DMS153 treated with DMSO at 0.1 percent for 48 hours (cell line): ENCODE measurements at regions not wholly inside any gene's neighbourhood (a gene's known extent, or its start where the extent isn't known, plus 50 kb on each side); places are given as distances from the start of the nearest gene placed in this dataset.

Experiments
- DNase-seq: peaks from one replicate; lab custom pipeline; 2025; ENCODE audit not compliant: unreplicated experiment; lab: John Stamatoyannopoulos, UW

GRCh38 chr4:124483048-124483906 is 229.3 kb downstream of the ANKRD50 start:
- peak; percentile 22 for DNase-seq

DNA sequence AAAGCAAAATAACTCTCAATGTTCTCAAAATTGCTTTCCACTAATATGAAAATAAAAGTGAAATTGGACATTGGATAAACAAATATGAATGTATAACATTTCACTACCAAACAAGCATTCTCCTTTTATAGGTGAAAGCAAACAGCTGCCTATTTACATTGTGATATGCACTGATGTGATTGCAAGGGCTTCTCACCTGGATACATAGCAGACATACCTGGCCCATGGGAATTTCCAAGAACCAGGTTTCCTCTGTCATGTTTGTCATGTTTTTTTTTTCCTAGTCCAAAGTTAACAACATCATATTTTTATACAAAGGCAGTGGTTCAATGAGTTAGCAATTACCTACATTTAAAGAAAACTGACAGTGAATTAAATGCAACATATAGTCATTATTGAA is 228.5 kb downstream of the ANKRD50 start:
- DNase-seq = no peak

GRCh38 chr4:124484940-124485339 is 227.6 kb downstream of the ANKRD50 start:
- no peak for DNase-seq

- DNase-seq = no peak
Measured at GRCh38 chr4:124486423-124486822, 226.1 kb downstream of the ANKRD50 start.

DNA sequence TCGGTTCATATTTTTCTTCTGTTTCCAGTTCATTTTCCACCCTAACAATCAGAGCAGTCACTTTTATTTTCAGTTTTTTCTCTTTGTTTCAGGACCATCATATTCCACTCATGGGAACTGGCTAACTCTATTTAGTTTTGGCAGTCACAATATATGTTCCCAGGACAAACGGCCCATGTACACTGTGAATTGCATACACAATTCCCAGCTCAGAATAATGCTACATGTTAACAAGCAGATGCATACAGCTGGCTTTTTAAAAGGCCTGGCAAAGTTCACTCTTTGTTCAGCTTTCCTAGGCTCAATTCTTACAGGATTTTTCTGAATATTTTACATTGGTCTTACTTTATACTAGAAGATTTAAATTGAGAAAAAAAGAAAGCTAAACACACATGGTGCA is 224.9 kb downstream of the ANKRD50 start:
- DNase-seq = no peak

GRCh38 chr4:124491361-124492145 is 221.0 kb downstream of the ANKRD50 start:
- no peak for DNase-seq

DNA sequence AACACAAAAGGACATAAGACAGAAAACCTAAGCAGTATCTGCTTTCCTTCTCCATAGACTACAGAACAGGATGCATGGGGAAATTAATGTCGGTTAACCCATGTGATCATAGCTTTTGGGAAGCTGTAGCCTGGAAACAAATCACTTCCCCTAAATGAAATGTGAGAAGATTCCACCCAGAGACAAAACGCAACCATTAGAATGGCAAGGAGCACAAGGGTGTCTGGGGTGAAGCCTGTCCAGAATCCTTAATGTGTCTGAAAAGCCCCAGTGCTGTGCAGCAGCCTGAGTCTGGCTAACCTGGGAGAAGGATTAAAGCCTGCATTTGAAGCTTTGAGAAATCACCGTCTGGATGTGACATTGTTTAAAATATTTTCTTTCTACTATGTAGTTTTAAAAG is 213.3 kb downstream of the ANKRD50 start:
- DNase-seq = peak; percentile 11

- DNase-seq = no peak
Measured at GRCh38 chr4:124501576-124501975, 211.0 kb downstream of the ANKRD50 start.

DNA sequence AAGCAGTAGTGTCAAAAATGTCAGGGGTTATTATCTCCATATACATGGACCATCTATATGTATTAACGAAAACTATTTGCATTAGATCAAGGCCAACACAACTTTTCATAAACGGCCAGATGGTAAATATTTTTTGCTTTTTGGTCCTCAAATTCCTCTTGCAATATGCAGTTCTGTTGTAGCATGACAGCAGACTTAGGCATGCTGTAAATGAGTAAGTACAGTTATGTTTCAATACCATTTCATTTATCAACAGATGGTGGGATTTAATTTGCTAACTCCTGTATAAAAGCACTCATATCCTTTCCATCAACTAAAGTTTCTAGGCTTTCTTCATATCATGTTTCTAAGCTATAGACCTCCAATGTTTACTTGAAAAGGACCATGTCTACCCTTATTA is 208.1 kb downstream of the ANKRD50 start:
- DNase-seq = no peak

DNA sequence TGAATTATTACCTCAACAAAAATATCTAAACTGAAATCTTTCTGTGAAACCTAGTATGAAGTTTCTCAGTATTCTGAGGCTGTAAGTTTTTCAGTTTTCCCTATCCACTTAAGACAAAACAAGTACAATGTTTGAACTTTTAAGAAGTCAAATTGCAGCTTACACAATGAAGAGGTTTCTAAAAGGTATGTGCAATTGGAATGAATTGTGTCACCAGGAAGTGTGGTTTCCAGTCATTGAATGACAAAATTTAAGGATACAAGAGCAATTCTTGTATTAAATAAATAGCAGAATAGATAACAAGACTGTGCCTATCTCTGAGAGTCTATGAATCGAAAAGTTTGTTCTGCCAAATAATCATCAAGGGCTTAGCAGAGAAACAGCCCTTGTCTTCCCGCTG is 207.3 kb downstream of the ANKRD50 start:
- no peak for DNase-seq

GRCh38 chr4:124509151-124509550 is 203.4 kb downstream of the ANKRD50 start:
- DNase-seq = no peak

GRCh38 chr4:124514588-124514987 is 197.9 kb downstream of the ANKRD50 start:
- no peak for DNase-seq

- no peak for DNase-seq
Measured at GRCh38 chr4:124515591-124515990, 196.9 kb downstream of the ANKRD50 start.

DNA sequence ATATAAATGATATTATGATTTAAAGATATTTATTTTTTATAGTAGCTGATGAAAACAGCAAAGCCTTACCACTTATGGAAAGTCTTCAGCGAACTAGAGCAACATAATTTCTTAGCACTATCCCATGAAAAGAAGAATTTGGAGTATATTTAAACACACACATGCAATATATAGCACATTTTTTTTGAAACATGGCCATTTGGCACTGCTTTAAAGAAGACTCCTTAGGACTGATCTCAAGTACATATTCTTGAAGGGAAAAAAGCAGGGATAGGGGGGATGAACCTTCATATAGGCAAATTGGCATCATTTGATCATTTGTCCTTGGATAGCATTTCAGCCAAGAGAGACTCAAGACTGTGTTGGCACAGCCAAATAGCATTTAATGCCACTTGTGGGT is 193.3 kb downstream of the ANKRD50 start:
- DNase-seq = no peak

DNA sequence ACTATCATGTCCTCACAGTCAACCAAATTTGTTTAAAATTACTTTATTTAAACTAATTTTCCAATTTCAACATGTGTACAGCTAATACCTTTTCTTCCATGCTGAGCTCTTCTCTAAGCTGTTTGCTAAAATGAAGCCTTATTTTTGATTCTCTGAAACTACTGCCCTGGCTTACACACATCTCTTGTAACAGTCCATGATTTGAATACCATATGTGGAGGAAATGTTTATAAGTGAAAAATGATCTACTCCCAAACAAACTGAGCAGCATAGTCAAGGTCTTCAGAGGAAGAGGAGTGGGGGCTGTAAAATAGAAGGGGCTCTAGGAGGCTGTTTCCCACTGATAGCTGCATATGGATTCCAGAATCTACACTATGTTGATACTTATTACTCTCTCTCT is 188.7 kb downstream of the ANKRD50 start:
- DNase-seq = no peak

DNA sequence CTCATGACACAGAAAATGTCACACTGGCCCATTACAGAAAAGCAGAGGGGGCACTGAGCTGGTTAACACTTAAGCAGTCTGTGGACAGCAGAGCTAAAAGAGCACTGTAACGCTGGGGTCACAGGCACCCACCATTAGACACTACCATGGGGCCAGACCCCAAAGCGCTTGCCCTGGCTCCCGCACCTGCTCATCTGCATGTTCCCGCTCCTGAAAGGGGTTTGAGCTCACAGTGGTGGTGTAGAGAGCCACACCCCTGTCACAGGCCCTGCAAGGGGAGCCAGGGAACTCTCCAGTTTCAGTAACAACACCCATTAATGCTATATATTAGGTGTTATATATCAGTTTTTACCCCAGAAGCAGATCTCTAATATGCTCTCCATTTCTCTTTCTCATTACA is 187.0 kb downstream of the ANKRD50 start:
- DNase-seq = no peak

- peak; percentile 15 for DNase-seq
Measured at GRCh38 chr4:124526331-124526730, 186.2 kb downstream of the ANKRD50 start.

DNA sequence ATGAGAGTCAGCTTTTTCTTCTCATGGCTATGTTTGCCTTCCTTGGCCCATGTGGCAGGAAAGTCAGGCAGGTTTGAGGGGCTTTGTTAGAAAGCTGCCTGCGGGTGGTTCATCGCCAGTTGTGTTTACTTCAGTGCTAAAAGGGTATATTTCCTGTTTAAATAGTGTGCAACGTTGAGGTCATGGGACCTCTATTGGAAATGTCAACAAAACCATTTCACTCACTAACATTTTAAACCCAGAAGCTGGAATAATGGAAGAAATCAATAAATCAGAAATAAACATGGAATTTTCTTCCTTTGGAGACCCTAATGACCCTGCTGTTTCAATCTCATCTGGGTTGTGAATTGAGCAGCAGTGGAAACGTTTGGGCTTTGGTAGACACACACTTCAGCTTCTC is 185.8 kb downstream of the ANKRD50 start:
- no peak for DNase-seq

GRCh38 chr4:124527364-124527763 is 185.2 kb downstream of the ANKRD50 start:
- DNase-seq = no peak

- no peak for DNase-seq
Measured at GRCh38 chr4:124529131-124529530, 183.4 kb downstream of the ANKRD50 start.

- DNase-seq = no peak
Measured at GRCh38 chr4:124530464-124531077, 182.0 kb downstream of the ANKRD50 start.

GRCh38 chr4:124534131-124534530 is 178.4 kb downstream of the ANKRD50 start:
- no peak for DNase-seq
